WERI-Rb-1 (cell line): ENCODE measurements at regions not wholly inside any gene's neighbourhood (a gene's known extent, or its start where the extent isn't known, plus 50 kb on each side); places are given as distances from the start of the nearest gene placed in this dataset.

ENCODE experiments used
- DNase-seq: peaks from one replicate; pipeline ENCODE4 v3.0.0-alpha.2; 2020
- H3K27ac ChIP-seq: fragments of 250-450 bp; sonication (Bioruptor Pico); 2 replicates; pipeline ENCODE4 v1.5.1; 2020; ENCODE audit warnings: mild to moderate bottlenecking, moderate library complexity
- H3K27me3 ChIP-seq: fragments of 250-450 bp; sonication (Bioruptor Pico); 2 replicates; pipeline ENCODE4 v1.5.1; 2021; ENCODE audit warnings: mild to moderate bottlenecking, low read depth, moderate library complexity; ENCODE audit not compliant: insufficient read depth, severe bottlenecking
- H3K36me3 ChIP-seq: fragments of 250-450 bp; sonication (Bioruptor Pico); 2 replicates; pipeline ENCODE4 v1.5.1; 2020; ENCODE audit warnings: mild to moderate bottlenecking, moderate library complexity
- H3K4me3 ChIP-seq: 2 replicates; pipeline ENCODE4 v1.5.1; 2011; ENCODE audit warnings: low read depth, mild to moderate bottlenecking, control low read depth, low read length
- H3K9me3 ChIP-seq: fragments of 250-450 bp; sonication (Bioruptor Pico); 2 replicates; pipeline ENCODE4 v1.5.1; 2021; ENCODE audit warnings: mild to moderate bottlenecking, moderate library complexity; ENCODE audit not compliant: severe bottlenecking
- TF ChIP-seq, protein P1 (sequence below): IDR thresholded peaks from 2 replicates; pipeline ENCODE4 v1.5.1; 2011; ENCODE audit warnings: low read depth, mild to moderate bottlenecking, control low read depth, inconsistent platforms, low read length

GRCh38 chr10:130767116-130767730 is 544.3 kb downstream of the TCERG1L start:
- H3K36me3 ChIP-seq, result no peaks in the 10 kb centered on the region
- H3K9me3 ChIP-seq, result peaks cover 16% of the 10 kb centered on the region
- no peak overlapping the region for H3K27ac ChIP-seq
- H3K4me3 ChIP-seq, result no peak overlapping the region
- H3K27me3 ChIP-seq, result no peaks in the 10 kb centered on the region
- TF ChIP-seq, protein P1, sequence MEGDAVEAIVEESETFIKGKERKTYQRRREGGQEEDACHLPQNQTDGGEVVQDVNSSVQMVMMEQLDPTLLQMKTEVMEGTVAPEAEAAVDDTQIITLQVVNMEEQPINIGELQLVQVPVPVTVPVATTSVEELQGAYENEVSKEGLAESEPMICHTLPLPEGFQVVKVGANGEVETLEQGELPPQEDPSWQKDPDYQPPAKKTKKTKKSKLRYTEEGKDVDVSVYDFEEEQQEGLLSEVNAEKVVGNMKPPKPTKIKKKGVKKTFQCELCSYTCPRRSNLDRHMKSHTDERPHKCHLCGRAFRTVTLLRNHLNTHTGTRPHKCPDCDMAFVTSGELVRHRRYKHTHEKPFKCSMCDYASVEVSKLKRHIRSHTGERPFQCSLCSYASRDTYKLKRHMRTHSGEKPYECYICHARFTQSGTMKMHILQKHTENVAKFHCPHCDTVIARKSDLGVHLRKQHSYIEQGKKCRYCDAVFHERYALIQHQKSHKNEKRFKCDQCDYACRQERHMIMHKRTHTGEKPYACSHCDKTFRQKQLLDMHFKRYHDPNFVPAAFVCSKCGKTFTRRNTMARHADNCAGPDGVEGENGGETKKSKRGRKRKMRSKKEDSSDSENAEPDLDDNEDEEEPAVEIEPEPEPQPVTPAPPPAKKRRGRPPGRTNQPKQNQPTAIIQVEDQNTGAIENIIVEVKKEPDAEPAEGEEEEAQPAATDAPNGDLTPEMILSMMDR, result no peak
- no peak for DNase-seq

DNA sequence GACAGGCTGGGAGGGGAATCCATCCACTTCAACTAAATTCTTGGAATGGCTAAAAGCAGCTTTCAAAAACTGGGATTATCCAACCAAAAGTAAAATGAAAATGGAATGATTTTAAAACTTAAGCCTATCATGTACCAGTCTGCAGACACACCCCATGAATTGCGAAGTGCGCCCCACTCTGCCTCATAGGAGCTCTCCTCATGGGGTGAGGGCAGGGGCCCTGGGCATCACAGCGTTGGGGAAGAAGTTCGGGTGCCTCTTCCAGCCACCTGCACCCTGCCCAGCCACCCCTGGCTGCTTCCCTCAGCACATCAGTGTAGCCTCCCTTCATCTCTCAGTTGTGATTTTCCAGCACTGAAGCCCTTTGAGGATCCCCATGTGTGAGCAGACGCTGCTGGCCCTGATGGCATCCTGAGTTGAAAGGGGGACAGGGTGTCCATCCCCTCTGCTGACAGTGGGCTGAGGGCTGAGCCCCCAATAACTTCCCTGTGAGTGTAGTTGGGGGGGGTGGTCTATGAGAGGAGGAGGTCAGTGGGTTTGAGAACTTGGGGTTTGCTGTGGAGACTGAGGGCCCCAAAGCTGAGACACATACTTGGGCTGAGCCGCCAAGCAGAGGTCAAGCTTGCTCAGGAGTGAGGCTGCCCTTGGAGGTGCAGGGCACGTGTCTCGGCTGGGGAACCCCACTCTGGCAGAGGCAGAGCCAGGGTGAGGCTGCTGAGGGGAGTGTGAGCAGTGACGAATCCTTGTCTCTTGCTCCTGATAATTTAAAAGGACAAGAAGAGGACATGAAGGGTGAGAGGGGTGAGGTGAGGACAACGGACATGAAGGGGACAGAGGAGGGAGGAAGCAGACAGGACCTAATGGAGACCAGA is 542.1 kb downstream of the TCERG1L start:
- peaks cover 16% of the 10 kb centered on the region for H3K9me3 ChIP-seq
- no peaks in the 10 kb centered on the region for H3K27me3 ChIP-seq
- H3K4me3 ChIP-seq, result no peak overlapping the region
- DNase-seq, result no peak
- H3K36me3 ChIP-seq, result no peaks in the 10 kb centered on the region
- H3K27ac ChIP-seq, result no peak overlapping the region
- TF ChIP-seq, protein P1, result no peak

DNA sequence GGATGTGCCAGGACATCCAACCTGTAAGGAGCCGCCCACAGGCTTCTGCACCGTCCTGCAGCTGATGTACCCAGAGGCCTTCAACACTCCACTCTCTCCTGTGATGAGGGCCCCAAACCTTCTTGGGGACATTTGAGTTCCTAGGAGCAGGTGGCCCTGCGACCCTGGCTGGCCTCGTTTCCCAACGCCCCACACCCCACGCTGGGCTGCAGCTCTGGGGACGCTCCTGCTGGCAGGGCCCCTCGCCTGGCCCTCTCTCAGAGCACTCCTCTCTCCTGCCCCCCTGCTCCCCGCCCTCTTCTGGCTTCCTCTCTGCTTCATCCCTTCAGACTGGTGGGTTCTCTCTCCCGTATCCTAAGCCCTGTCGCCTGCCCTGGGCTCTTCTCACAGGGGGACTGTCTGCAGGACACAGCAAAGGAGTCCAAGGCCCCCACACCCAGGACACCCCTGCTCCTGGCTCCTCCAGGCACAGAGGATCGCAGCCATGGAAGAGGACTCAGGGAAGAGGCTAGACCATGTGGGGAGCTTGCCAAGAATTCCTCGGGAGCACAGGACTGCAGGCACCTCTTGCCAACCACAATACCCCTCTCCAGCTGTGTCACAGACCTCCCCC is 541.4 kb downstream of the TCERG1L start:
- no peaks in the 10 kb centered on the region for H3K27me3 ChIP-seq
- no peak for DNase-seq
- TF ChIP-seq, protein P1, result no peak
- H3K27ac ChIP-seq, result no peak overlapping the region
- no peaks in the 10 kb centered on the region for H3K36me3 ChIP-seq
- H3K4me3 ChIP-seq, result no peak overlapping the region
- peaks cover 12% of the 10 kb centered on the region for H3K9me3 ChIP-seq

- TF ChIP-seq, protein P1, result no peak
- H3K9me3 ChIP-seq, result peaks cover 12% of the 10 kb centered on the region
- no peaks in the 10 kb centered on the region for H3K36me3 ChIP-seq
- no peak overlapping the region; the same call in 1 of the 2 replicates for H3K27ac ChIP-seq
- DNase-seq, result peak; percentile 74
- peak overlapping the region; percentile 17 for H3K4me3 ChIP-seq
- H3K27me3 ChIP-seq, result no peaks in the 10 kb centered on the region
Measured at GRCh38 chr10:130771491-130771946, 540.0 kb downstream of the TCERG1L start.

DNA sequence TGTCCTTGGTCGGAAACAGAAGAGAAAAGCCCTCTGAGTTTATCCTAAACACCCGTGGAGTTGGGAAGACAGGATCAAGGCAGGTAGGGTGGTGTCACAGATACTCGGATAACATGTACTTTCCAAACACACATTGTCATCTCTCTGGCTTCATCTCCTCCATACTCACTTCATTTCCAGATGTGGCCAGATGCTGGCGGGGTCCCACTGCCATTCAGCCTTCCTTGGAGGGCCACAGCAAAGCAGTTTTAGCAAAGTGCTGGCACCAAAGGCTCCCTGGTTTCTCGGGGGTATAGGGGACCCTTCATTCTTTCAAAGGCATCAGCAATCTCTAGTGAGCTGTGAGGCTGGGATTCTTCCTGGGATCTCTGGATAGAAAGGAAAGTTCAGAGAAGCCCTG is 539.5 kb downstream of the TCERG1L start:
- H3K4me3 ChIP-seq, result no peak overlapping the region
- no peaks in the 10 kb centered on the region for H3K36me3 ChIP-seq
- peak overlapping the region; percentile 3; the same call in 1 of the 2 replicates for H3K27ac ChIP-seq
- no peaks in the 10 kb centered on the region for H3K27me3 ChIP-seq
- TF ChIP-seq, protein P1, result no peak
- peaks cover 12% of the 10 kb centered on the region for H3K9me3 ChIP-seq
- no peak for DNase-seq
